ENCODE measurements at regions not wholly inside any gene's neighbourhood (a gene's known extent, or its start where the extent isn't known, plus 50 kb on each side); places are given as distances from the start of the nearest gene placed in this dataset.

- TF ChIP-seq CTCF (IDR thresholded peaks at IDR 0.05) (no peak), POLR2A (IDR thresholded peaks at IDR 0.05) (no peak)
These were observed 550.2 kb downstream of the GBA3 start for GRCh38 chr4:23242962-23243361.
